Type B pancreatic cell (in vitro differentiated cells): ENCODE measurements at regions not wholly inside any gene's neighbourhood (a gene's known extent, or its start where the extent isn't known, plus 50 kb on each side); places are given as distances from the start of the nearest gene placed in this dataset.

Source experiments
- DNase-seq: peaks from one replicate; pipeline ENCODE4 v3.0.0; 2021; ENCODE audit warnings: mixed read lengths; ENCODE audit not compliant: unreplicated experiment; ENCODE audit errors: extremely low spot score
- H3K27ac Mint-ChIP-seq: 2 replicates; pipeline ENCODE4 v1.8.0; 2021; ENCODE audit warnings: mild to moderate bottlenecking, mixed read lengths
- H3K27me3 Mint-ChIP-seq: 2 replicates; pipeline ENCODE4 v1.8.0; 2021; ENCODE audit warnings: mixed read lengths
- H3K36me3 Mint-ChIP-seq: 2 replicates; pipeline ENCODE4 v1.8.0; 2021; ENCODE audit warnings: mixed read lengths
- H3K4me1 Mint-ChIP-seq: one replicate; pipeline ENCODE4 v1.8.0; 2021; ENCODE audit warnings: mixed read lengths; ENCODE audit not compliant: unreplicated experiment
- H3K4me3 Mint-ChIP-seq: 2 replicates; pipeline ENCODE4 v1.8.0; 2021; ENCODE audit warnings: mild to moderate bottlenecking, mixed read lengths
- H3K9me3 Mint-ChIP-seq: 2 replicates; pipeline ENCODE4 v1.8.0; 2021; ENCODE audit warnings: mixed read lengths
- TF ChIP-seq, protein P1 (sequence below): fragments of 200-600 bp; sonication (generic); conservative IDR thresholded peaks from 2 replicates; pipeline ENCODE4 v1.5.0; 2021; ENCODE audit warnings: antibody characterized with exemption, mild to moderate bottlenecking

DNA sequence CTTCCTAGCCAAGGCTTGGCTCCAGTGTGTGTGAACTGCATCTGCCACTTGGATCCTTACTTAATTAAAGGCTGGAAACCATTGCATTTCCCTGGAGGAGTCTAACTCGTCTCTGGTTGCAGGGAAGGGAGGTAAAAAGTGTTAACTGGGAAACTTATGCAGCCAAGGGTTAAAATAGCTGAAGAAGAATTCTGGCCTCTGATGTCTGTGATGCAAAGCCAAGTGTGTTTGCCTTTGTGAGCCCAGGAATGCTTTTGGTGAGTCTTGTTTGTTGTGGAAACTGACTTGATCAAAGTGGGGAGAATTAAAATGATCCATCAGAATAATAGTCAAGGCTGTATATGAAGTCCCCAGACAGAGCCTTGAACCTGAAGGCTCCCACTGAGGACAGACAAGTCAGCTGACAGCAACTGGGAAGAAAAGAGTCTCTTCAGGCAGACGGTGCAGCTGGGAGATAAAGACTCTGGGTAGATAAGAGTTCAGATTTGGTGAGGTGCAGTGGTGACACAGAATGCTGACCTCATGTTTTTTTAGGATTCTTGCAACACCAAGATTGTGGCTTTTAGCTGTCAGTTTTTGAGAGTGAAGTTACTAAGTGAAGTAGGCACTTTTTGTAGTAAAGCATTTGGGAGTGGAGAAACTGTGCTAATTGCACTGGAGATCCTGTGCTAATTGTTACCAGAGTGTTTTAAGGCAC, 59.5 kb upstream of the WLS start:
- Mint-ChIP-seq H3K27me3 (peaks cover 15% of the 10 kb centered on the region), H3K36me3 (no peaks in the 10 kb centered on the region), H3K4me1 (peaks cover 41% of the 10 kb centered on the region), H3K4me3 (peak overlapping the region; percentile 35), H3K27ac (peak overlapping the region; percentile 4), H3K9me3 (no peaks in the 10 kb centered on the region)
- TF ChIP-seq, protein P1, sequence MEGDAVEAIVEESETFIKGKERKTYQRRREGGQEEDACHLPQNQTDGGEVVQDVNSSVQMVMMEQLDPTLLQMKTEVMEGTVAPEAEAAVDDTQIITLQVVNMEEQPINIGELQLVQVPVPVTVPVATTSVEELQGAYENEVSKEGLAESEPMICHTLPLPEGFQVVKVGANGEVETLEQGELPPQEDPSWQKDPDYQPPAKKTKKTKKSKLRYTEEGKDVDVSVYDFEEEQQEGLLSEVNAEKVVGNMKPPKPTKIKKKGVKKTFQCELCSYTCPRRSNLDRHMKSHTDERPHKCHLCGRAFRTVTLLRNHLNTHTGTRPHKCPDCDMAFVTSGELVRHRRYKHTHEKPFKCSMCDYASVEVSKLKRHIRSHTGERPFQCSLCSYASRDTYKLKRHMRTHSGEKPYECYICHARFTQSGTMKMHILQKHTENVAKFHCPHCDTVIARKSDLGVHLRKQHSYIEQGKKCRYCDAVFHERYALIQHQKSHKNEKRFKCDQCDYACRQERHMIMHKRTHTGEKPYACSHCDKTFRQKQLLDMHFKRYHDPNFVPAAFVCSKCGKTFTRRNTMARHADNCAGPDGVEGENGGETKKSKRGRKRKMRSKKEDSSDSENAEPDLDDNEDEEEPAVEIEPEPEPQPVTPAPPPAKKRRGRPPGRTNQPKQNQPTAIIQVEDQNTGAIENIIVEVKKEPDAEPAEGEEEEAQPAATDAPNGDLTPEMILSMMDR = no peak
- DNase-seq = no peak

GRCh38 chr1:68287241-68287640, 54.9 kb upstream of the WLS start:
- TF ChIP-seq, protein P1 = no peak
- H3K36me3 Mint-ChIP-seq = no peaks in the 10 kb centered on the region
- H3K4me3 Mint-ChIP-seq = no peak overlapping the region
- peaks cover 8% of the 10 kb centered on the region for H3K4me1 Mint-ChIP-seq
- no peaks in the 10 kb centered on the region for H3K27me3 Mint-ChIP-seq
- H3K27ac Mint-ChIP-seq = no peak overlapping the region
- H3K9me3 Mint-ChIP-seq = peaks cover 4% of the 10 kb centered on the region
- no peak for DNase-seq

GRCh38 chr1:68285046-68285445, 52.7 kb upstream of the WLS start:
- no peak overlapping the region for H3K27ac Mint-ChIP-seq
- DNase-seq = no peak
- H3K9me3 Mint-ChIP-seq = peaks cover 4% of the 10 kb centered on the region
- no peaks in the 10 kb centered on the region for H3K36me3 Mint-ChIP-seq
- TF ChIP-seq, protein P1 = no peak
- H3K4me1 Mint-ChIP-seq = no peaks in the 10 kb centered on the region
- H3K27me3 Mint-ChIP-seq = no peaks in the 10 kb centered on the region
- no peak overlapping the region for H3K4me3 Mint-ChIP-seq

DNA sequence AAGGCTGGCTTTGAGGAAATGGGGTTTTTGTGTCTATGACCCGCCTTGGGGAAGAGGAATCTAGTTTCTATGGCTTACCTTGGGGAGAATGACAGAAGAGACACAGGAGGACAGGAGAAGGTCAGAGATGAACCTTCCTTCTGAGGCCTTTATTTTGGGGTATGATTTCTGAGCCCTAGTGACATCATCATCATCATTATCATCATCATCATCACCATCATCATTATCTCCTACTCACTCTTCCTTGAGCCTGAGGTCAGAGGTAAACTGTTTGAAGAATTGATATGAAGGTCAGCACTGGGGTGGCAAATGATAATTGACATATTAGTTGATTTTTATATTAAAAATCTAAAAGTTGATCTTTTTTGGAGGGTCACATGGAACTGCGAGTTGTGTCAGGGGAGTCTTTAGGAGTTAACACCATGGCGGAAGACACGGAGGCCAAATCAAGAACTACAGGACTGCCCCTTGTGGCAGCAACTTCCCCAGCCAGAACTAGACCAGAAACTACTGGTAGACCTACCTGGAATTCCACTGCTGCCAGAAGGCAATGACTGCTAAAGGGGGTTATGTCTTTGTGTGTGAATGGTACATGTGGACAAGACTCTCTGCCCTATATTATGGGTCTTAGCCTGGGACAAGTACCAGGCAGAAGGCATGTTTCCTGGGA, 49.8 kb upstream of the WLS start:
- Mint-ChIP-seq H3K4me3 (no peak overlapping the region), H3K27me3 (no peaks in the 10 kb centered on the region)
- no peak for DNase-seq

More for the DNA sequence above, 49.8 kb upstream of the WLS start:
- TF ChIP-seq, protein P1 = no peak
- Mint-ChIP-seq H3K9me3 (peaks cover 4% of the 10 kb centered on the region), H3K36me3 (no peaks in the 10 kb centered on the region), H3K27ac (no peak overlapping the region), H3K4me1 (no peaks in the 10 kb centered on the region)
